SKM-1 (cell line): ENCODE measurements at regions not wholly inside any gene's neighbourhood (a gene's known extent, or its start where the extent isn't known, plus 50 kb on each side); places are given as distances from the start of the nearest gene placed in this dataset.
A peak's percentile ranks its signal among the peaks of the same experiment; 100 is the strongest.

Experiments
- DNase-seq: peaks from one replicate; lab custom pipeline; 2025; ENCODE audit not compliant: unreplicated experiment; lab: John Stamatoyannopoulos, UW

DNA sequence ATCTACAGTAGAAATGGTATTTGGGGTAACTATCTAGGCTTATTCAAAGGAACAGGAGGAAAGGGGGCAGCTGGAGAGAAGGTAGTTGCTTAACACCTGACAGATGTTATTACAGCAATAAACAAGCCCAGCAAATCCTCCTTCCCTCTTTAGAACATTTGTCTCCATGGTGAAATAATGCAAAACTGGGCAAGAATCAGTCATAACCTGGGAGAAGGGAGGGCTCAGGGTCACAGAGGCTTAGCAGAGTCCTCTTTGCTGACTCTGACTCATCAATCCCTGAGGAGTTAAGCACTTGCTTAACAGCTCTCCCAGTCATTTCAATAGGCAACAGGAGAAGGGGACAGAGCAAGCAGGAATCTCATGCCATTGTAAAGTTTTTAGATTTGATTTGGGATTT is 230.3 kb downstream of the IBTK start:
- DNase-seq, result no peak

DNA sequence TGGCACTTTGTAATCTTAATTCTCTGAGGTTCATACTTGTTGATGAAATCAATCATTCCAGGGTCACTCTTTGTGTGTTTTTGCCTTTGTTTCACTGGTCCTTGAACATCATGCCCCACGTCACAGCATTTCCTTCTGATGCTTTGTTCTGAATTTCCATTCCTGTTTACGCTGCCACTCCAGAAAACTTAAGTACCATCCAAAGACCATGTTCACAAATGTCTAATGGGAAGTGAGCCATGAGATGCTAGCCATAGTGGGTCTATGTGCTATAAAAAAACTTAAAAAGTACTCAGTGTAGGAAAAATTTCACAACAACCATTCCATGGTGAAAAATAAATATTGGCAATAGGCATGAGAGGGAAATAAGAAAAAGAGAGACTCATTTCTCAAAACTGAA is 232.0 kb downstream of the IBTK start:
- DNase-seq, result no peak

DNA sequence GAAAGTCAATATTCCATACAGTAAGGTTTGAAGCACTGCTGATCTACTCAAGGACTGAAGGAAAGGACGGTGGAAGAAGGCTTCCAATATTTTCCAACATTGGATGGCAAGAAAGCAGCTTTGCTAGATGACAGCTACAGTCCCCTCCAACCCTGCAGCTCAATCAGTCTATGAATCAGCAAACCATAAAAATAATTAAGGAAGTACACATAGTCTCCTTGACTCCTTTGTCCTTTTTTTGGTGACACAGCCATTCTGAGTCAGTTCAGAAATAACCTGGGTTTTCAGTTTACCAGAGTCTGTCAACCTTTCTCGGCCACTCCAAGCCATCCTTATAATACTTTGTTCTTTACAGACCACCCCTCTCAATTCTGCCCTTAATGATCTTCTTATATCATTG is 232.5 kb downstream of the IBTK start:
- DNase-seq, result no peak

DNA sequence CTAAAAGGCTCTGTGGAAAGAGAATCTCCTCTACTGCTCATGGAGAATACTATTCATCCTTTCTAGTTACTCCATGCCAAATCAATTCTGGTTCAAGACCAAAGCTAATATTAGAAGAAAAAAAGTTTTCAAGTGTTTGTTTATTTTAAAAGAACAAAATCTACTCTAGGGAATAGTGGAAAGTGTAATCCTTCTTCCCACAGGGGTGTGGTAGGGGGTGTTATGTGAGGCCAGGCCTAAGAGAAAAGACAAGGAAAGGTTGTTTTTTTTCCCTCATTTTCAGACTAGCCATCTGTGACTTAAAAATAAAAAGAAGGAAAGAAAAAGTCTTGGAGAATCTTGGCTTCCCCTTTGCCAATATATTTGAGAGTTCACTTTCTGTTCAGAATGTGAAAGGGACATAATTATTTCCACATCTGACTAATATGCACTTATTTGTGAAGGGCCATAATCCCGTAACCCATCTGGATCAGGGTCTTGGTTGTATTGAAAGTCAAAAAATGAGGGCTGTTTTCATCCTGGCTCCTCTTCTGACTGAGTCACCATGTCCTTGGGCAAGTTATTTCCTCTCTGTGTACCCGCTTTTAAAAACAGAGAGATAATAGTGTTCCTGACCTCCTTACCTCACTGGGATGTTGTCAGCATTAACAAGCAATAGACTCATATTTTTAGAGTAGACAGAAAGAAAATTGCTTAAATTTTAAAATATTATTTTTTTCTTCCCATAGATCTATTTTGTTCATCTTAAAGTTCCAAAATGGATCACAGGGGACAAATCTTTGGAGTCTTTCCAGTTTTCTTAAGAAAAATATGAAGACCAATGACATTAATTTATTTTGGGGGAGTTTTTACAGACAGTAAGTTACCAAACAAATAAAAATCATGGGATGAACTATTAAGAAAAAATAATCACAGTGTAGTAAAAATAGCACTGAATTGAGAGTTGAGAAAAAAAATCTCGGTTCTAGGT is 233.7 kb downstream of the IBTK start:
- DNase-seq, result no peak

DNA sequence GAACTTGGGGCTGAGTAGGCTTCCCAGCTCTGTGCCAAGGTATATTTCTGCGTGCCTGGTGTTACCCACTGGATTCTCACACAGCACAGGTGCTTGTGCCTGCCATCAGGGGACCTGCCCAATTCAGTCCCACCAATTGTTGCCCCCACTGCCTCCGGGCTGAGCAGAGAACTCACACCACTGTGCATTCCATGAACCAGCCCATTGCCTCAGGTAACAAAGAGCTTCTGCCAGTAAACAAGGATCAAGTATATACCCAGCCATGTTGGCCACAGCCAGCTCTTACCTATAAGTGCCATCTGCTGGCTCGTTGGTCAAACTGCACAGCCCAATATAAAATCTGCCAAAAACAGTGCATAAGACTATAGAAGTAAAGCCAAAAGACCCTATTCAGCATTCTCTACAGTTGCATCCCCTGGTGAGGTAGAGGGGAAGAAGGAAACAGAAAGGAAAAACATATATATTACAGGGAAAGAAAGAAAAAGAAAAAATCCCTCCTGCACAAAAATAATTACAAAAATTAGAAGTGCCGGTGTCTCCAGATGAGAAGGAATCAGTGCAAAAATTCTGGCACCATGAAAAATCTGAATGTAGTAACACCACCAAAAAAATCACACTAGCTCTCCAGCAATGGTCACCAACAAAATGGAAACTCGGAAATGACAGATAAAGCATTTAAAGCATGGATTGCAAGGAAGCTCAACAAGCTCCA is 241.4 kb downstream of the IBTK start:
- peak; percentile 33 for DNase-seq

DNA sequence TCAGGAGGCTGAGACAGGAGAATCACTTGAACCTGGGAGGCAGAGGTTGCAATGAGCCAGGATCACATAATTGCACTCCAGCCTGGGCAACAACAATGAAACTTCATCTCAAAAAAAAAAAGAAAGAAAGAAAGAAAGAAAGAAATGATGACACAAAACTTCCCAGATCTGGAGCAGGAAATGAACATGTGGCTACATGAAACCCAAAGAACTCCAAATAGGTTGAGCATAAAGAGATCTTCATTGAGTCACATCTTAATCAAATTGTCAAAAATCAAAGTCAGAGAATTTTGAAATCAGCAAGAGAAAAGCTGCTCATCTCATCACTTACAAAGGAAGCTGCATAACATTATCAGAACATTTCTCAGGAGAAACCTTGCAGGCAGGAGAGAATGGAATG is 247.0 kb downstream of the IBTK start:
- DNase-seq, result no peak

DNA sequence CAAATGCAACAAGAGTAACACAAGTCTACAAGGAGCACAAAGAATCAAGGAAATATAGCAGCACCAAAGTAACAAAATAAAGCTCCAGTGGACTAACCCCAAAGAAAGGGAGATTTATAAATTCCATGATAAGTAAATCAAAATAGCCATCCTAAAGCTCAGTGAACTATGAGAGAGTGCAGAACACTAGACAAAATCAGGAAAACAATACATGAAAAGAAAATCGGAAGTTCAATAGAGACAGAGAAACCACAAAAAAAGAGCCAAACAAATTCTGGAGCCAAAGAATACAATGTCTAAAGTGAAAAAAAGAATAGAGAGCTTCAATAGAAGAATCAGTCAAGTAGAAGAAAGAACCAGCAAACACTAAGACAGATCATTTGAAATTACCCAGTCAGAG is 247.3 kb upstream of the TENT5A start:
- DNase-seq, result no peak

DNA sequence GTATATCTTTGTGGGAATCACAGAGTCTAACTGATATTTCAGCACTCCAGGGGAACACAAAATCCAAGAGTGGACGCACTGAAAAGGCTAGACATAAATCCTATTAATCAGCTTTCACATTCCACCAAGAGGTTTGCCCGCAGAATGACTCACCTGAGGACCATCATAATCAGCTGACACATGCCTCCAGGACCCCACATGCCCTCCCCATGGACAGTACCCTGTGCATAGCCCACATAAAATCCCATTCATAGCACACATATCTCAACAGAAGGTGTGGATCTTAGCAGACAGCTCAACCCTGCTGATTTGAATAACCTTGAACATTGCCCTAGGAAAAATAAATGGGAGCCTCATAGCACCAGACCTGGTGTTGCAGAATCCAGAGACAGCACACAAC is 246.8 kb upstream of the TENT5A start:
- DNase-seq, result no peak

DNA sequence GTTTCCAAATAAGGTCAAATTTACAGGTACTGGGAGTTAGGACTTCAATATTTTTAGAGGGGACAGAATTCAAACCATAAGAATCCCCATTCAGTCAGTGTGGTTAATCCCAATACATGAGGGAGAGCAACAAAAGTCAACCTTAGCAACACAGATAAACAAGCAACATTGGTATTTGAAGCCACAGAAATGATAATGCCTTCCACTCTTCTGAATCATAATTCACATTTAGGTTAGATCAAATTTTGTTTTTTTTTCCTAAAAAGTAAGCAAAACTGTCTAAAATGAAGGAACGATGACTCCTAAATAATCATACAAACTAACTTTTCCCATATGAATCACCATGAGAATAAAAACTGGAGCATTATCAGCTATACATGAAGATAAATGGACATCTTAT is 246.0 kb upstream of the TENT5A start:
- DNase-seq, result no peak

DNA sequence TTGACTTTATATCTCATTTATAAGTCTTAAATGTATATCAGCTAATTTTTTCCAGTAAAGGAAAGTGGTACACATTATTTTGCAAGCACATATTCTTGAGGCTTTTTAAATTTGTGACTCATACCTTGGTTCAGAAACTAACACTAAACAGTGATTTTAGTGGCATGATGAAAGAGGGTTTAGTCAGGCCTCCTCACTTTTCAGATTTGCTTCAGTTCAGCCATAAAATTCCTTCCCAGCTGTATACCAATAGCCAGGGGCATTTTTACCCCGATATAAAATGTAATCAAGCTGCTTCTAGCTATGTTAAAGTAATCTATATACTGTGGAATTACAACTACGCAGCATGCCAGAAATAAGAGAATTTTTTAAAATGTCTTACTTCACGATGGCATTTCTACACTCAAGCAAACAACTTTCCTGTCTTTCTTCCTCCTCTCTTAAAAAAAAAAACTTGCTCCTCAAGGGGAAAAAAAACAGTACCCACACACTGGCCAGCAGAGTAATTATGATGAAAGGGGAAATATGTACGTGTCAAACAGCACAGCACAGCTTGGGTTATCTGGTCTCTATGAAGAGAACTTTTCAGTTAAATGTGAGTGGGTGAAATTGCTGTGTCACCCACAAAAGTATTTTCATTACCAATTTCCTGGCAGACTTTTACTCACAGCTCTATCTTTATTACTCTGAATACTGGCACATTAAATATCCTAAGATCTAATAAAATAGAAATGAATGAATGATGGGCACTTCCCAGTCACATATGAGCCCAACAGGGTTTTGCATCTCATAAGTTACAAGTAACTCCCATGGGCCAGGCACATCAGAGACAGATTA is 244.8 kb upstream of the TENT5A start:
- DNase-seq, result no peak

DNA sequence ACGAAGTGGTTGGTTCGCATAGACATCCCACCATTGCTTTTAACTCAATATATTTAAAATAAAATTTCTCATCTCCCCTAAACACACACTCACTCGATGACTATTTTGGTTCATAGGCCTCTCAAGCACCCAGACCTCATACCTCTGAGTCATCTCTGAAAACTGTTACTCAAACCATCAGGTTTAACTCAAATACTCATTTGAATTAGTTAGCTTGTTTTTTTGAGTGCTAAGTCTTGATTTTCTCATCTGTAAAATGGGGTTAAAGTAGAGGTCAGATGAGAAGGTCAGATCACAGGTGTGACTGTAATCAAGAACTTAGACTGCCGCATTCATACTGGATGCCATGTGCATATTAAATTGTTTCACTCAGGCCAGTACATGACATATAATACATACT is 243.9 kb upstream of the TENT5A start:
- no peak for DNase-seq

DNA sequence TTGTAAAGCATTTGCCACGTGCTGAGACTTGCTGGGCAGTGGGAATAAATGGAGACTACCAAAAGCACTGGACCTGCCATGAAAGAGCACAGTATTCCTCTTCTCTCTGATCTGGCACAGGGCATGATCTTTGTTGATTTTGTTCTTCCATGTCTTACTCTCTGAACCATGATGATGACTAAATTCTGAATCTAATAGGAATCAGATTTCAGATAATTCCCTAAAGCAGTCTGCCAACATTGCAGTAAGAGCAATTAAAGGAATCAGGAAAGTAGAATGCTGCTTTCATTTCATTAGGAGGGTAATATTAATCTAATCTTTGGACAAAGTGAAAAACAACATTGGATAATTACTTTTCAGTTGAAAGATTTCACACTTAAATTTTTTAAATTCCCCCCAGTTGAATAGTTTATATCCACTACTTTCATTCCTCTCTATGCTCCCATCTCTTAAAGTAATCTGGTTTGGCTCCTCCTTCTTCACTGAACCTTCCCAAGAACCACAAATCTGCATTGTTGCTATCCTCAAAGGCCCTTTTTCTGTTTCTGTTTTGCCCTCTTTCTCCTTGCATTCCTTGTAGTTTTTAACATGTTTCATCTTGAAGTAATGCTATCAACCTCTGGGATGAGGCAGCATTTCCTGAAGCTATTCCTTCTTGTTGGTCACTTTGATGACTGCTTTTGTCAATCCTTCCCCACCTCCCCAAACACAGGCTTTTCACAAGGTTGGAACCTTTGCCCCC is 243.2 kb upstream of the TENT5A start:
- no peak for DNase-seq

DNA sequence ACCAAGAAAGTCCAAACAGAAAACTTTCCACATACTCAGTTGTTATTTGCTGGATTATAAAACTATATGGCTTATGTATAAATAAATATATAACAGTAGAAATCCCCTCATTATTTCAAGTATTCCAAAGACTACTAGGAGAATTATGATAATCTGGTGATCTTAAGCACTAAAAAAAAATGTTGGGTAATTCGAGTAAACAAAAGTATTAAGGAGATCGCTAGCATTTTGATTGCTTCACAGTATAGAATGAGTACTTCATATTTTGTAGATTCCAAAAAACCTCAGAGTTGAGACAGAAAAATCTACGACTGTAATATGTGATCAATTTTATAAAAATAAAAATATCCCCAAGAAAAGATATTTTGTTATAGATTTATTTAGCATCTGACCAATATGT is 236.4 kb upstream of the TENT5A start:
- DNase-seq, result no peak

DNA sequence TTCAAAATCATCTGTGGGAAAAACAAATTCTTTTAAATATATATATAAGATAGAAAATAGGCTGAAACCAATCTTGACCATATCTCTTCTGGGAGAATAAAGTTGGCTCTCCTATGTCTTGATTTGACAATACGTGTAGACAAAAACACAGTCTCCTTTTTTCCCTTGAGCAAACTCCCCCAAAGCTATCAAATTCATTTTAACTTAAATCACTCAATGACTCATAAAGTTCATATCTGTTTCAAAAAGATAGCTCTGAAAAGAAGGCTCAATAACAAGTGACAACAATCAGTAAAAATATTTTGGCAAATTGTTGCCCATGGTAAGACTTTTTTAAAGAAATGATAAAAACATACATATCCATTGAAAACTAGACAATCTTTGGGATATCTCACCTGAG is 236.0 kb upstream of the TENT5A start:
- no peak for DNase-seq

DNA sequence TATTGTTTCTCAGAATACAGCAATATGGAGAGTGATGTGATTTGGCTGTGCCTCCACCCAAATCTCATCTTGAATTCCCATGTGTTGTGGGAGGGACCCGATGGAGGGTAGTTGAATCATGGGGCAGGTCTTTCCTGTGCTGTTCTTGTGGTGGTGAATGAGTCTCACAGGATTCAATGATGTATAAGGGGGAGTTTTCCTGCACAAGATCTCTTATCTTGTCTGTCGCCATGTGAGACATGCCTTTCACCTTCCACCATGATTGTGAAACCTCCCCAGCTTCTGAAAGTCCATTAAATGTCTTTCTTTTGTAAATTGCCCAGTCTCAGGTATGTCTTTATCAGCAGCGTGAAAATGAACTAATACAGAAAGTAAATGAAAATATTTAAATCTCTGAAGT is 234.8 kb upstream of the TENT5A start:
- no peak for DNase-seq

DNA sequence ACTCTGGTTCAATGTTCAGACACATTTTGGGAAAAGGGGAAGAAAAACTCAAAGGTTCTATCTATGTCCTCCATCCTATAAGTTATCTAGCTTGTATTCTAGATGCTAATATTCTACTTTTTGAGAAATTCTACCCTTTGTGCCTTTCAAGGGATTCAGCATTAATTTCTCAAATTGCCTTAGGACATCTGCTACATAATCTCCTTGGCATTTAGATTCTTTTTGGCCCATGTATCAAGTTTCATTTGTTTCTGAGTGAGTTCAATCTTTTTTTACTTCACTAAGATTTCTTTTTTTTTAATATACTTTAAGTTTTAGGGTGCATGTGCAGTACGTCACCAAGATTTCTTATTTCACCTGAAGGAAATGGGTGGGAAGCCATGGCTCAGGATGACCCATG is 232.7 kb upstream of the TENT5A start:
- no peak for DNase-seq

DNA sequence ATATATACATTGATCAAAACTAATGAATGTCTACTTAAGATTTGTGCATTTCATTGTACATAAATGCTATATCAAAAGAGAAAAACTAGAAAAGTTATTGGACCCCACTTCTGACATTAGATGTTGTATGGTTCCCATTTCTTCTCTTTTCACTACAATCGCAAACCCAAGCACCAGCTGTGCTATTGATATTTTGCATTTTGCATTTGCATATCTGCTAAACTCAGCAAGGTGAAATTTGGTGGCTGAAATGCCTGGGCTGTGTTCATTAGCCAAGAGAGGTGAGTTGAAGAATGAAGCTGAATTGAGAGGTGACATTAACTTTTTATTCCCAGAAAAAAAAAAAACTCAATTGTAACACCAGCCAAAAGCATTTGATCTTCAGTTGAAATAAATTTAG is 232.1 kb upstream of the TENT5A start:
- no peak for DNase-seq

DNA sequence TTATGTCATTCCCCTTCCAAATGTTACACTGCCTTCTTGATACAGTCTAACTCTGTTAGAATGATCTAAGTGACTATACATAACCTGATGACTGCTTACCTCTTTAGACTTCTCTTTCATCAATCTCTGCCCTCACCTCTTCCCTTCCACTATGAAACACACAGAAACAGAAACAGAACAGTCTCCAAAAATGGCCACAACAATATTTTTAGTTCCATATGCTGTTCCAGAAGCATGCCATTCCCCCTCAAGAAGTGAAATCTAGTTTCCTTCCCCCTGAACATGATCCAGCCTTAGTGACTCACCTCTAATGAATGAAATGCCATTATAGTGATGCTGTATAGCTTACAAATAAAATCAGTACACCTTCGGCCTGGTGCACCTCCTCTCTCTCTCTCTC is 229.3 kb upstream of the TENT5A start:
- no peak for DNase-seq

DNA sequence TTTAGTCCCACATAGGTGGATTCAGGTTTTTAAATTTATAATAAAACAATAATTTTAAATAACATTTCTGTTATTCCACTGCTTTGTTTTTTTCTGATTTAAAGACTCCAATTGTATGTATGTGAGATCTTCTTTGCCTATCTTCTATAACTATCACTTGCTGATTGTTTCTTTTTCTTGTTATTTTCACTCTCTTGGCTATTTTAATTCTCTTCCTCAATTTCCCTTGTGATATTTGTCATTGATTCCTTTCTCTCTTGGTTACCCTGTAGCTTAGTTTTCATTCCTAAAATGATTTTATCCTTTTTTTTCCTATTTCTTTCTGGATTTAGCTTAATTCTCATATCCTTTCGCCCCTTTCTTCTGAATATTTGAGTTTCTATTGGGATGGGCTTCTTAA is 227.3 kb upstream of the TENT5A start:
- DNase-seq, result no peak

DNA sequence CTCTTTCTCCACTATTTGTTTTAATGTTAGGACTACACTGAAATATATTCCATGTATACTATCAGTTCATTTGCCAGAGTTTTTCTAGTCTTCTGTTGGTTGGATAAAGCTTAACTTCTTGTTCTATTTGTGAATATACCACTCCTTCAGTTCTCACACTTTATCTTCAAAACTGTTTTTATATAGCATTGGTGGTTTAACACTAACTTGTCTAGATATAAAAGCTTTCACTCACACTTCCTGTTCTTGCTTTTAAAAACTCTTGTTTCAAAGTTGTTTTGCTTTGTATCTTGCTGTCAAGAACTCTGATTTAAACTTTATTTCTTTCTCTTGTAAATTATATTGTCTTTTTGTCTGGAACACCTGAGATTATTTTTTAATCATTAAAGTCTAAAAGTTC is 226.8 kb upstream of the TENT5A start:
- DNase-seq, result no peak

DNA sequence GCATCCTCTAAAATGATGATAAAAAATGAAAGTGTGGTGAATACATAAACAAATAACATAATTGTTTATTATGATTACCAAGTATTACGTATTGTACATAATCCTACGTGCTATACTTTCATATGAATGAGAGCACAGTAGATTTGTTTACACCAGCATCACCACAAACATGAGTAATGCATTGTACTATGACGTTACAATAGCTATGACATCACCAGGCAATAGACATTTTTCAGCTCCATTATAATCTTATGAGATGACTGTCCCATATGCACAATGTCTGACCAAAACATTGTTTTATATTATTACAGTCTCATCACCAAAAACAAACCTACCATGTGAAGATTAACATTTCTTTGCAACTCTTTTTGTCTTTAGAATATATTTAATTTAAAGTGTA is 225.7 kb upstream of the TENT5A start:
- no peak for DNase-seq
